OCI-LY3 (cell line): ENCODE measurements at regions not wholly inside any gene's neighbourhood (a gene's known extent, or its start where the extent isn't known, plus 50 kb on each side); places are given as distances from the start of the nearest gene placed in this dataset.

Source experiments
- H2AFZ ChIP-seq: fragments of 200-600, 300-600 bp; shearing (Covaris generic); 2 replicates; pipeline ENCODE4 v1.6.0; 2014; ENCODE audit warnings: antibody characterized with exemption, low read depth, low read length
- H3K27ac ChIP-seq: fragments of 200-600, 300-600 bp; sonication (generic); 2 replicates; pipeline ENCODE4 v1.5.1; 2014; ENCODE audit warnings: mild to moderate bottlenecking, low read length, moderate library complexity, mixed read lengths
- H3K27me3 ChIP-seq: fragments of 200-600, 300-600 bp; sonication (generic); 2 replicates; pipeline ENCODE4 v1.6.1; 2014; ENCODE audit warnings: low read depth, low read length, mixed read lengths
- H3K36me3 ChIP-seq: fragments of 200-600, 300-600 bp; sonication (generic); replicated peaks from 2 replicates; pipeline ENCODE3; 2014; ENCODE audit warnings: low read depth, low read length, mixed read lengths
- H3K4me1 ChIP-seq: fragments of 300-600, 200-600 bp; sonication (generic); 2 replicates; pipeline ENCODE4 v1.6.1; 2014; ENCODE audit warnings: low read length, mixed read lengths
- H3K4me2 ChIP-seq: fragments of 200-600, 300-600 bp; sonication (generic); 2 replicates; pipeline ENCODE4 v1.6.1; 2014; ENCODE audit warnings: low read length, mixed read lengths
- H3K4me3 ChIP-seq: fragments of 300-600, 200-600 bp; sonication (generic); 2 replicates; pipeline ENCODE4 v1.5.1; 2014; ENCODE audit warnings: antibody characterized with exemption, mild to moderate bottlenecking, low read length, moderate library complexity
- H3K79me2 ChIP-seq: fragments of 300-600, 200-600 bp; shearing (Covaris generic); 2 replicates; pipeline ENCODE4 v1.6.1; 2014; ENCODE audit warnings: mild to moderate bottlenecking, low read length, mixed read lengths
- H3K9ac ChIP-seq: fragments of 300-600, 200-600 bp; shearing (Covaris generic); 2 replicates; pipeline ENCODE4 v1.6.0; 2014; ENCODE audit warnings: mild to moderate bottlenecking, low read length, moderate library complexity
- H3K9me3 ChIP-seq: fragments of 200-600, 300-600 bp; shearing (Covaris generic); 2 replicates; pipeline ENCODE4 v1.6.1; 2014; ENCODE audit warnings: low read length, mixed read lengths; ENCODE audit not compliant: insufficient read depth
- H4K20me1 ChIP-seq: fragments of 200-600, 300-600 bp; sonication (generic); 2 replicates; pipeline ENCODE4 v1.6.1; 2016; ENCODE audit warnings: low read length, mixed read lengths; ENCODE audit not compliant: insufficient read depth
- CTCF ChIP-seq: fragments of 200-600, 300-600 bp; sonication (generic); IDR thresholded peaks from 2 replicates; pipeline ENCODE4 v1.5.1; 2014; ENCODE audit warnings: antibody characterized with exemption, low read length, low read depth
- EZH2phosphoT487 ChIP-seq: fragments of 200-600 bp; shearing (Covaris generic); IDR thresholded peaks from 2 replicates; pipeline ENCODE4 v1.6.1; 2018; ENCODE audit warnings: antibody characterized with exemption, mixed run types, low read depth

GRCh38 chr12:115619889-115620288 is 657.6 kb downstream of the MED13L start:
- Histone ChIP-seq H3K27ac (no peak overlapping the region), H2AFZ (no peak overlapping the region), H3K9ac (no peak overlapping the region), H3K4me1 (0 out of 2 replicates have a peak, but pooled peaks cover 3% of the 10 kb centered on the region), H3K27me3 (no peaks in the 10 kb centered on the region), H3K4me2 (no peak overlapping the region), H3K79me2 (no peaks in the 10 kb centered on the region), H3K36me3 (no peaks in the 10 kb centered on the region), H4K20me1 (no peaks in the 10 kb centered on the region), H3K4me3 (no peak overlapping the region), H3K9me3 (no peaks in the 10 kb centered on the region)
- TF ChIP-seq EZH2phosphoT487 (no peak), CTCF (no peak)

GRCh38 chr12:115619061-115619460 is 658.4 kb downstream of the MED13L start:
- TF ChIP-seq EZH2phosphoT487, result no peak
- TF ChIP-seq CTCF, result no peak
- Histone ChIP-seq H3K79me2 (no peaks in the 10 kb centered on the region), H2AFZ (no peak overlapping the region), H3K9ac (no peak overlapping the region), H3K4me2 (no peak overlapping the region), H3K4me3 (no peak overlapping the region), H3K4me1 (0 out of 2 replicates have a peak, but pooled peaks cover 3% of the 10 kb centered on the region), H3K36me3 (no peaks in the 10 kb centered on the region), H3K27ac (no peak overlapping the region), H3K9me3 (no peaks in the 10 kb centered on the region), H3K27me3 (no peaks in the 10 kb centered on the region), H4K20me1 (no peaks in the 10 kb centered on the region)

GRCh38 chr12:115618105-115618504 is 659.4 kb downstream of the MED13L start:
- Histone ChIP-seq H3K27me3 (no peaks in the 10 kb centered on the region; the same call in 1 of the 2 replicates), H3K27ac (no peak overlapping the region), H3K4me1 (0 out of 2 replicates have a peak, but pooled peaks cover 3% of the 10 kb centered on the region), H3K4me3 (no peak overlapping the region), H3K4me2 (no peak overlapping the region), H3K9me3 (no peaks in the 10 kb centered on the region), H3K36me3 (no peaks in the 10 kb centered on the region), H3K79me2 (no peaks in the 10 kb centered on the region), H3K9ac (no peak overlapping the region), H4K20me1 (no peaks in the 10 kb centered on the region), H2AFZ (no peak overlapping the region)
- TF ChIP-seq CTCF (no peak), EZH2phosphoT487 (no peak)

- no peak overlapping the region for H2AFZ ChIP-seq
- 0 out of 2 replicates have a peak, but pooled peaks cover 3% of the 10 kb centered on the region for H3K4me1 ChIP-seq
- no peak overlapping the region for H3K4me3 ChIP-seq
- H3K27ac ChIP-seq, result no peak overlapping the region
- no peaks in the 10 kb centered on the region for H3K79me2 ChIP-seq
- no peaks in the 10 kb centered on the region; the same call in 1 of the 2 replicates for H3K27me3 ChIP-seq
- H3K4me2 ChIP-seq, result no peak overlapping the region
- H4K20me1 ChIP-seq, result no peaks in the 10 kb centered on the region
- TF ChIP-seq CTCF (no peak), EZH2phosphoT487 (no peak)
- H3K9me3 ChIP-seq, result no peaks in the 10 kb centered on the region
- no peak overlapping the region for H3K9ac ChIP-seq
- no peaks in the 10 kb centered on the region for H3K36me3 ChIP-seq
These were observed 660.1 kb downstream of the MED13L start for GRCh38 chr12:115617391-115617790.
